GM18867 (cell line): ENCODE measurements at regions not wholly inside any gene's neighbourhood (a gene's known extent, or its start where the extent isn't known, plus 50 kb on each side); places are given as distances from the start of the nearest gene placed in this dataset.
"Not testable (repeated sequence)": the region's sequence is repeated elsewhere in the genome, so short reads cannot be mapped to it uniquely, and the experiment has no call there.

Source experiments
- ATAC-seq: cut with Tn5 transposase; IDR thresholded peaks from one replicate; pipeline ENCODE4 v1.9.1; 2021; ENCODE audit warnings: mild to moderate bottlenecking, moderate library complexity; ENCODE audit not compliant: unreplicated experiment

DNA sequence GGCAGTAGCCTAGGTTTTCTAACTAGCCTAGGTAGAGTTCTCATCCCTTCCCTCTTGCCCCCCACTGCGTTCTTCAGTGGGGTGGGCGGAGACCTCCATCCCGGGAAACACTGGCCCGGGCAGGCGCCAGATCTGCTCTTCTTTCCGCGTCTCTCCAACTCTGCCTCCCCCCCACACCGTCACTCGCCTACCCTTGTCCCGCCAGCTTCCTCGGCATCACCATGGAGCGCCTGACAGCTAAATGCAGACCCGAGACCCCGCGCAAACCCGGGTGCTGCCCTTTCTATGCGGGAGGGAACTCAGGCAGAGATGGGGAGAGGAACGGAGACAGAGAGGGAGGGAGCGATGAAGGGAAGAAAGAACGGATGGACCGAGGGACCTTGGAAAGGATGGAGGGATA is 1494.8 kb upstream of the DEFB115 start:
- no peak for ATAC-seq

DNA sequence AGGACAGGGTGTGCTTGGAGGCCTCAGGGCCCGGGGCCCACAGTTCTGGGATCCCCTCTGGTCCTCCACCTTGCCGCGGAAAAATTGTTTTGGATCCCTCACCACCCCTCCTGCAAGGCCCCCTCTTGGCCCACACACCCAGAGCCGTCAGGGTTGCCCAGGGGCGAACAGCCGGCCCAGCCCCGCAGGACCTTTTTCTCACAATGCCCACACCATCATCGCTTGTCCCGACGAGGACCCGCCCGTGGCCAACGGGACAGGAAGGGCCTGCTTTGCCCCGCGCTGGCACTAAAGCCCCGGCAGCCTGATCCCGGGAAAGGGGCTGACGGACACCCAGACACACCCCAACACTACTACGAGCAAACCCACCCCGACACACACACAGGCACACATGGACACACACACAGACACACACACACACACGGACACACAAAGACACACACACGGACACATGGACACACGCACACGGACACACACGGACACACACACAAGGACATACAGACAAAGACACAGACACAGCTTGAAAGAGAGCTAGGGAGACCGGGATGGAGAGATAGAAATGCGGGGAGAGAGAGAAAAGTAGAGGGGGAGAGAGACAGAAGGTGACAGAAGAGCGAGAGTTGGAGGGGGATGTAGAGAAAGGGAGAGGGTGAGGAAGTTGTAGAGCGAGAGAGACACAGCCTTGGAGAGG is 1493.5 kb upstream of the DEFB115 start:
- no peak for ATAC-seq

DNA sequence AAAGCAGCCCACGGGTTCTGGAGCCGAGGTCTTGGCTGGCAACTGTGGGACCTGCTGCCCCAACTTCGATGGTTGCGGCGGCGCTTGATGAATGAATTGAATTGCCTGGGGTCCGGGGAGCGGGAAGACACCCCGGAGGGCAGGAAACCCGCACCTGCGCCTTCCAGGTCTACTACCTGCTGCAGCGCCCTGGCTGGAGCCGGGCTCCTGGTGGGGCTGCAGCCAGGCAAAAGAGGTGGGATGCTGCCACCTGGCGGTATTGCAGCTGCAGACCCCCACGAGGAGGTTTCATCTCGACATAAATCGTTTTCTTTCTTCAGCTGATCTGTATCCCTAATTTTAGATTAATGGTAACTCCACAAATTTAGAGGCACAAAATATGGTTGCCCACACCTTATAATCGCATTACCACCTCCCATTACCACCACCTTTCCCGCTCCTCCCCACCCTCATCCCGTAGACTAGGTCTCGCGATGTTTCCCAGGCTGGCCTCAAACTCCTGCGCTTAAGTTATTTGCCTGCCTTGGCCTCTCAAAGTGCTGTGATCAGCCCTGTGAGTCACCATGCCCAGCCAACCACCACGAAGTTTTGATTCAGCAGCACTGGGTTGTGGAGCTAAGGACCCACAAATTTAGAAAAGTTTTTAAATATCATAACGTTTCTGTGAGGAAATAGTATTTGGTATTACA is 1492.4 kb upstream of the DEFB115 start:
- not testable (repeated sequence) for ATAC-seq

DNA sequence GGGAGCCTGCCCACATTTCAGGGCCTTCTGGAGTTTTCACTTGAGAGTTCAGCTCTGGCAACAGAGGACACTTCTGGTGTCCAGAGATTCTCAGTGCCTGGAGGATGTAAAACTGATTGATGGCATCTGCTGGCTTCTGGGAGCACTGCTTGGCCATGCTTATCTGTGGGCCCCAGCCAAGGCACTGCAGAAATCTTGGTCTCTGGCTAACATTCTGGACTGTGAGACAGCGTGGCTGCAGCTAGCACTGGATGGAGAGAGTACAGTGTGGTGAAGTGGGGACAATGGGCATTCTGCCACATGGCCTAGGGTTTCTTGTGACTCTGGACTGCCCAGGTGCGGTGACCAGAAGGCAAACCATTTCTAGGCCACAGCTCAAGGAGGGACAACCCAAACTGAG is 1479.4 kb upstream of the DEFB115 start:
- not testable (repeated sequence) for ATAC-seq

DNA sequence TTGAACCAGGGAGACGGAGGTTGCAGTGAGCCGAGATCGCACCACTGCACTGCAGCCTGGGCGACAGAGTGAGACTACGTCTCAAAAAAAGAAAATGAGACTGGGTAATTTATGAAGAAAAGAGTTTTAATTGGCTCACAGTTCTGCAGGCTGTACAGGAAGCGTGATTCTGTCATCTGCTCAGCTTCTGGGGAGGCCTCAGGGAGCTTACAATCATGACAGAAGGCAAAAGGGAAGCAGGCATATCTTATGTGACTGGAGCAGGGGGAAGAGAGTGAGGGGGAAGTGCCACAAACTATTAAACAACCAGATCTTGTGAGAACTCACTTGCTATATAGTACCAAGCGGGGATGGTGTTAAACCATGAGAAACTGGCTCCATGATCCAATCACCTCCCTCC is 1476.2 kb upstream of the DEFB115 start:
- ATAC-seq, result not testable (repeated sequence)

DNA sequence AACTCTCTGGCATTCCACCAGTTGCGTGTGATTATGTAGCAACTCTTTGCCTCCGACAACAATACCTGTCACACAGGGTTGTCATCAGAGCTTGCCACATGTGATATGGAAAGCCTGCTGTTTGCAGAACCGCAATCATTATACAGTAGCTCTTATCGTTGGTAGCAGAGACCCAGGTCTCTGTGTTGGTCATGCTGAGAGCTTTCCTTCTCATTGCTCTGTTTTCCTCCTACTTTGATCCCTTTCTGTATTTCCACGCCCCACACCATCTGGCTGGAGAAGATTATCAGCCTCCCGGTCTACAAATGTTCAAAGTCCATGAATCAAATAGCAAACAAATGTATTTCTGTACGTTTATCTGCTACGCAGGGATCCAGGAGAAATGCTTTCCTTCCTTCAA is 1475.6 kb upstream of the DEFB115 start:
- not testable (repeated sequence) for ATAC-seq

DNA sequence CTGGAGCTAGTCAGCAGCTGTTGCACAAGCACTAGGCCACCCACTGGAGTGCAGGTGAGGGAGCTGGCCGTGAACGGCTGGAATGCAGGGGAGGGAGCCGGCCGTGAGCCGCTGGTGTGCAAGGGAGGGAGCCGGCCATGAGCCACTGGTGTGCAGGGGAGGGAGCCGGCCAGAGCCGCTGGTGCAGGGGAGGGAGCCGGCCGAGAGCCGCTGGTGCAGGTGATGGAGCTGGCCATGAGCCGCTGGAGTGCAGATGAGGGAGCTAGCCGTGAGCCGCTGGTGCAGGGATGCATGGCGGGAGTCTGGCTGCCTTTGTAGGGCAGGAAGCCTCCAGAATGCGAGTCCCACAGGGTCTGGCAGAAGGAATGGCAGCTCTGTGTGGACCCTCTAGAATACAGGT is 1470.0 kb upstream of the DEFB115 start:
- ATAC-seq, result not testable (repeated sequence)

- no peak for ATAC-seq
Observed at GRCh38 chr20:29790510-29790909, 1467.0 kb upstream of the DEFB115 start.

- ATAC-seq, result not testable (repeated sequence)
Observed at GRCh38 chr20:29831508-29831907, 1426.0 kb upstream of the DEFB115 start.

- not testable (repeated sequence) for ATAC-seq
Observed at GRCh38 chr20:29868014-29868413, 1389.5 kb upstream of the DEFB115 start.

GRCh38 chr20:29868688-29869087 is 1388.8 kb upstream of the DEFB115 start:
- ATAC-seq, result not testable (repeated sequence)

DNA sequence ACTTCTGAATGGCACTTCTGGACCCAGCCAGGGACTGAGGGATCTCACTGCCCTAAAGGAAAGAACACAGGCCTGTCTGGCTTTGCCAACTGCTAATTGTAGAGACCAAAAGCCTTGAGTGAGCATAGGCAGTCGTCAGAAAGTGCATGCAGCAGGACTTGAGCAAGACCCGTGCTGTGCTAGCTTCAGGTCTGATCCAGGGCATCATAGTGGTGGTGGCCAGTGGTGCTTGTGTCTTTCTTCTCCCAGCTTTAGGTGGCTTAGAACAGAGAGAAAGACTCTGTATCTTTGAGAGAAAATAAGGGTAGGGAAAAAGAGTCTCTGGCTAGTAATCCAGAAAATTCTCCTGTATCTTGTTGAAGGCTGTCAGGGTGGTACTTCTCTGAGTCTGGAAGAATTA is 1385.6 kb upstream of the DEFB115 start:
- ATAC-seq, result not testable (repeated sequence)

DNA sequence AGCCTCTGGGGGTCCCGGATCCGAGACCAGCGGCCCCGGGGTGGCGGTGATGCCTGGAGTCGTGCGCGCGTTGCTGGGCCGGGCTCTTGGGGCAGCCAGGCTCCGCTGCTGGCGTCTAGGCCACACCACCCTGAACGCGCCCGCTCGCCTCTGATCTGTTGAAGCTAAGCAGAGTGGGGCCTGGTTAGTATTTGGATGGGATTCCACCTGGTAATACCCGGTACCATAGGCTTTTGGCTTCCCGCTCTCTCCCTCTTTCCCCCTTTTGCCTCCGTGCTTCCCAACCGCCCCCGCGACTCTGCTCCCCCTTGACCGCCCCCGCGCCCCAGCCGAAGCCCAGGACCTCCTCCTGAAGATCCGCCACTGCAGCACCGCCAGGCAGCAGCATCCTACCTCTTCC is 1383.5 kb upstream of the DEFB115 start:
- ATAC-seq, result no peak

GRCh38 chr20:29874476-29875202 is 1382.8 kb upstream of the DEFB115 start:
- no peak for ATAC-seq

DNA sequence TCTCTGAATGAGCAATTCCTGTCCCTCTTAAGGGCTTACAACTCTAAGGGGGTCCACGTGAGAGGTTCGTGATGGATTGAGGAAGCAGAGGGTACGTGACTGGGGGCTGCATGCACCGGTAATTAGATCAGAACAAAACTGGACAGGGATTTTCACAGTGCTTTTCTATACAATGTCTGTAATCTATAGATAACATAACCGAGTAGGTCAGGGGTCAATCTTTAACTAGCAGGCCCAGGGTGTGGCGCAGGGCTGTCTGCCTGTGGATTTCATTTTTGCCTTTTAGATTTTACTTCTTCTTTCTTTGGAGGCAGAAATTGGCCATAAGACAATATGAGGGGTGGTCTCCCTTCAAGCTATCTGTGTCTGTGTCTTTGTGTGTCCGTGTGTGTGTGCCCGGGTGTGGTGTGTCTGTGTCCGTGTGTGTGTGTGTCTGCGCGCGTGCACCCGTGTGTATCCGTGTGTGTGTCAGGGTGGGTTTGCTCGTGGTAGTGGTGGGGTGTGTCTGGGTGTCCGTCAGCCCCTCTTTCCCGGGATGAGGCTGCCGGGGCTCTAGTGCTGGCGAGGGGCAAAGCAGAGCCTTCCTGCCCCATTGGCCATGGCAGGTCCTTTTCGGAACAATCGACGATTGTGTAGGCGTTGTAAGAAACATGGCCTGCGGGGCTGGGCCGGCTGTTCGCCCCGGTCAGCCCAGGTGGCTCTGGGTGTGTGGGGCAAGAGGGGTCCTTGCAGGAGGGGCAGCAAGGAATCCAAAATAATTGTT is 1382.0 kb upstream of the DEFB115 start:
- not testable (repeated sequence) for ATAC-seq

GRCh38 chr20:29876084-29876910 is 1381.2 kb upstream of the DEFB115 start:
- not testable (repeated sequence) for ATAC-seq

DNA sequence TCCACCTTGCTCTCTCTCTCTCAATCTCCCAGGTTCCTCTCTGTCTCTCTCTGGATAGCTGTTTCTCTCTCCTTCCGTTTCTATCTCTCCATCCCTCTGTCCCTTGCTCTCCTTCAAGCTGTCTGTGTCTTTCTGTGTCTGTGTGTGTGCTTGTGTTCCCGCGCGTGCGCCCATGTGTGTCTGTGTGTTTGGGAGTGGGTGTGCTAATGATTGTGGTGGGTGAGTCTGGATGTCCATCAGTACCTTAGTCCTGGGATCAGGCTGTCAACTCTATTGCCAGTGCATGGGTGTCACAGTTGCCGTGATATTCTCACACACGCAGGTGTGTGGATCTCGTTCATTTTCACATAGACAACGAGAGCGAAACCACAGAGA is 1380.6 kb upstream of the DEFB115 start:
- no peak for ATAC-seq

DNA sequence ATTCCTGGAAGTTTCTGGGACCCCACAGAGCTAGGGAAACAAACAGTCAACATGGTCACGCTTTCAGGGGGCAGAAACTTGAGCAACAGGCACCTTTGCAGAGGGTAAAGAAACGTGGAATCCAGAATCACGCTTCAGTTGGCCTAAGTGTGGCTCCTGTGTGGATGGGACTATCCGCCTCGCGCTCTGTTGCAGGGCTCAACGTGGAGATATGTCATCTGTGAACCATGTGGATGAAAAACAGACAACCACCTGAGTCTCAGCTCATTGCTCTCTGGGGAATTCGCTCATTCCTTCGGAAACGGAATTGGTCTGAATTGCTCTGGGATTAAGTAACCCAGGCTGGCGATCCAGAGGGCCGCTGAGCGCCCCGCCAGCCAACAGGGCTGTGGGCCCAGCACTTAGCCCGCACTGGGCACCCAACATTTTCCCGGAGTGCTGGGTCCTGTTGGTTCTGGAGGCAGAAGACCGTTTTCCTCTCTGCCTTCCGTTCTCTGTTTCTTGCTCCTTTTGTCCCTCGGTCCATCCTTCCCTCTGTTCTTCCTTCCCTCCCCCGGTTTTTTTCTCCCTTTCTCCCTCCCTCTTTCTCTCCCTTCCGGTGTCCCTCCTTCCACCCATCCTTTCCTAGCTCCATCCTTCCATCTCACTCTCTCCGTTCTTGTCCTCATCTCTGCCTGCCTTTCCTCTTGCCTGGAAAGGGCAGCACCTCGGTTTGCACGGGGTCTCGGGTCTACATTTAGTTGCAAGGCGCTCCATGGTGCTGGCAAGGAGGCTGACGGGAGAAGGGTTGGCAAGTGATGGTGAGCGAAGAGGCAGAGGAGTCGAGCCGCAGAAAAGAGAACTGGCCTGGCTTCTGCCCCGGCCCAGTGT is 1379.8 kb upstream of the DEFB115 start:
- not testable (repeated sequence) for ATAC-seq

- no peak for ATAC-seq
Observed at GRCh38 chr20:29878281-29878741, 1379.2 kb upstream of the DEFB115 start.
